Urothelium cell line (cell line): ENCODE measurements at regions not wholly inside any gene's neighbourhood (a gene's known extent, or its start where the extent isn't known, plus 50 kb on each side); places are given as distances from the start of the nearest gene placed in this dataset.
"Not testable (repeated sequence)": the region's sequence is repeated elsewhere in the genome, so short reads cannot be mapped to it uniquely, and the experiment has no call there.

ENCODE experiments used
- DNase-seq: peaks from one replicate; pipeline ENCODE4 v3.0.0; 2011; ENCODE audit warnings: low spot score, mixed read lengths
- FAIRE-seq: peaks from 2 replicates; lab custom pipeline; 2011; peaks lifted over from hg19 to GRCh38; lab: Jason Lieb, UNC

DNA sequence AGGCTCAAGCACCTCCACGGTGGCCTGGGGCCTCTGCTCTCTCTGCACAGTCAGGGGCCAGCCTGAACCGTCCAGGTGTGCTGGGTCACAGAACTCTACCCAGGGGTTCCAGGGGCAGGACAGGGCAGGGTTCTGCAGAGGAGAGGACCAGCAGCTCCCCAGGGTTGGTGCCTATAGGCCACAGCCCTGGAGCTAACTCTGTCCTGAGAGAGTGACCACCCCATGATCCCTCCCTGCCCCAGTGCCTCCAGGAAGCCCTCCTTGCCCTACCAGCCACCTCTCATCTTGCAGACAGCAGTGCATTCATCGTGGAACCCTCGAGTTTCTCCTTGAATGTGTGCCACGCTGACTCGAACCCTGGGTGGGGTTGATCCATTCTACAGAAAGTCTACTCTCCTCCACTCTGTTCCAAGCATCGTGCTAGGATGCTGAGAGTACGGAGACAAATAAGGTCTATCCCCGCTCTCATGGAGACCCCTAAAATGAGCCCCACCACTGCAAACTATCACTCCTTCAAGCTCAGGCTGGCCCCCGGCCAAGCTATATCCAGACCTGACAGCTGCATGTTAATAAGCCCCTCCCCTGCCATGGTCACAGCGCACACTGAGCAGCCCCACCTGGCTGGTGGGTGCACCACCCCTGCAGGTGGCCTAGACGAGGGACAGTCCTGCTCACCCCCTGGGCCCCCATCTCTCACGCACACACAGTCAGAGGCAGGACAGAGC lies 138.1 kb upstream of the FOXD4L5 start:
- not testable (repeated sequence) for FAIRE-seq, DNase-seq

DNA sequence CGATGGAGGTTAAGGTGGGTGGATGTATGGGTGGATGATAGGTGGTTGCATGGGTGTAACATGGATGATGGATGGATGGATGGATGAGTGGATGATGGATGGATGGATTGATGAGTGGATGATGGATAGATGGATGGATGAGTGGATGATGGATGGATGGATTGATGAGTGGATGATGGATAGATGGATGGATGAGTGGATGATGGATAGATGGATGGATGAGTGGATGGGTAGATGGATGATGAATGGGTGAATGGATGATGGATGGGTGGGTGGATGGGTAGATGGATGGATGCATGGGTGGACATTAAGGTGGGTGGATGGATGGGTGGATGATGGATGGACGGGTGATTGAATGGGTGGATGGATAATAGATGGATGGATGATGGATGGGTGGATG lies 136.5 kb upstream of the FOXD4L5 start:
- DNase-seq = not testable (repeated sequence)

DNA sequence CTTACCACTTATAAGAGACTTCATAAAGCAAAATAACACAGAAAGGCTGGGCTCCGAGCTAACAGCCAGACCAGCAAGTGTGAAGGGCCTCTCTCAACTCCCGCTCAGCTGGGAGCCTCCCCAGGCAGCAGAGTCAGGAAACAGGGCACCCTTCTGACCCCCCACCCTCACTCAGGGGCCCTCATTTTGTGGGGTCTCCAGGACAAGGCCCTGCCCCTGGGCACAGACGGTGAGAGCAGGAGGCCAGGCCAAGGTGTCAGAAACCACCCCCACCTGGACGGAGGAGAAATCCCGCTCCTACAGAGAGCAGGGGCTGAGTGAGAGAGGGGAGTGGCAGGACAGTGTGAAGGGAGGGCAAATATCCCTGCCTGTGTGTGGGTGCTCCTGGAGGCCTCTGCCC lies 135.8 kb upstream of the FOXD4L5 start:
- FAIRE-seq (no peak), DNase-seq (no peak)

More for the DNA sequence above, 136.5 kb upstream of the FOXD4L5 start:
- not testable (repeated sequence) for FAIRE-seq

DNA sequence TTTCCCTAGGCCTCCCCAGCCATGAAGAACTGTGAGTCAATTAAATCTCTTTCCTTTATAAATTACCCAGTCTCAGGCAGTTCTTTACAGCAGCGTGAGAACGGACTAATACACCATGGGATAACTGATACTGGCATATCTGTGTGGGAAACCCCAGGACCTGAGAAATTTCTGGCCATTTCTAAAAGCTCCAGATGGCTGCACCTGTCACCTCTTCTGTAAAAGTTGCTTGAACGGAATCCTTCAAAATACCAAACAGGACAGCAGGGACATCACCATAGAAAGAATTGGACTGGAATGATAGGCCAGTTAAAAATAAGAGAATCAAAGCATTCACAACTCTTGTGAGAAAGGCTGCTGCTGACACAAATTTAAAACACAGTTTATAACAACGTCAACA lies 134.0 kb upstream of the FOXD4L5 start:
- not testable (repeated sequence) for FAIRE-seq

DNA sequence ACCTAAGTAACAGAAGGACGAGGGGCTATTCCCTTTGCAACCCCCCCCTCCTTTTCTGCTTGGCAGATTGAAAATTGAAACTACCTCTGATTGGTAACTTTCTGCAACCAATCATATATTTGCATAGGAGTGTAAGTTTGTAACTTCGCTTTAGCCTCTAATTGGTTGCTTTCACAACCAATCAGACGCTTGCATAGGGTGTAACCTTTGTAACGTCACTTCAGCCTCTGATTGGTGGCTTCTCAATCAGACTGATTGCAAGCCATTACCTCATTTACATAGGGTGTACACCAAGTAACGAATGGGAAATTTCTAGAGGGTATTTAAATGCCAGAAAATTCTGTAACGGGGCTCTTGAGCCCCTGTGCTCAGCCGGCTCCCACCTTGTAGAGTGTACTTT lies 131.9 kb upstream of the FOXD4L5 start:
- not testable (repeated sequence) for FAIRE-seq, DNase-seq

More for the DNA sequence above, 134.0 kb upstream of the FOXD4L5 start:
- not testable (repeated sequence) for DNase-seq

DNA sequence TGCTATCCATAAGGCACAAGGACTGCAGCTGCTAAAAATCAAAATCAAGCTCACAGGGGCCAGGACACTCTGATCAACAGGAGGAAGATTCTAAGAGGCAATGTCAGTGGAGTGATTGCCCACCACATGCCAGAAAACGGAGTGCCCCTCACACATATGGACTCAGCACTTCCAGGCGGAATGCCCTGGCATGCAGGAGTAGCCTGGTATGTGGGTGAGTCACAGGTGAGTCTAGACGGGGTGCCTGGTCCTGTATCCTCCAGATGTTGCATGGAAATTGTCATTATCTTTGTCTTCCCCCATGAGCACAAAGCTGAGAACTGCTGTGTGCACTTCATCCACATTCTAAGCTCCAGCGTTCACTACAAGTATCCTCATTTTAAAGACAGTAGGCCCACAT lies 129.2 kb upstream of the FOXD4L5 start:
- FAIRE-seq = not testable (repeated sequence)
- DNase-seq = peak; percentile 18

DNA sequence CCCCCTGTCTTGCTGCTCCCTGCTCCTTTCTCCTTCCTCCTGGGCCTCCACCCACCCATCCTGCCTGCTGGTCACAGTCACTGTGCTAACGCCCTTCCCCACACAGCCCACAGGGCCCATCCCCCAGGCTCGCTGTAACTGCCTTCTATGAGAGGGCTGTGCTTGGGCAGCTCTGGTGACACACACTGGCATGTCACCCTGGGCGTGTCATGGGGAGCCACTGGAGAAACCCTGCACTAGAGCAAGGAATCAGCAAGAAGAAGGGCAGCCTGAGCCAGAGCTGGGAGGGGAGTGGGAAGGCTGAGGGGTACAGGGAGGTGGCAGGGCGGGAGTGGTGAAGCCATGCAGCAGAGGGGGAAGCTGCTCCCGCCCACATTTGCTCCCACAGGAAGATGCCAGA lies 128.4 kb upstream of the FOXD4L5 start:
- DNase-seq = peak; percentile 18
- not testable (repeated sequence) for FAIRE-seq

DNA sequence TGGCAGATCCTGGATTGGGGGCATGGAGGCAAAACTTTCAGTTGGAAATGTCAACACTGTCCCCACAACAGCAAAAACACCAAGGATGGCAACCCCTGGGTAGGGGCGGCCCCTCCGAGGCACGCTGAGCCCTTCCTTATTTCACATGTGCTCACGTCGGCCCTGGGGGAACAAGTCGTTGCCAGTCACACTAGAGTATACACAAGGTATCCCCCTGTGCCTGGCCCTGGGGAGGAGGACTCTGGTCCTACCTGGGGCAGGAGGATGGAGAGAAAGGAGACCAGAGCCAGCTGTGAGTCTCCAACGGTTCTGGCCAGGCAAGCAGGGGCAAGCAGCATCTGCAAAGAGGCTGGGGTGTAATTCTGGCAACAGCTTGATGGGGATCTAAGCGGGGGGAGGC lies 126.9 kb upstream of the FOXD4L5 start:
- DNase-seq (no peak), FAIRE-seq (no peak)

DNA sequence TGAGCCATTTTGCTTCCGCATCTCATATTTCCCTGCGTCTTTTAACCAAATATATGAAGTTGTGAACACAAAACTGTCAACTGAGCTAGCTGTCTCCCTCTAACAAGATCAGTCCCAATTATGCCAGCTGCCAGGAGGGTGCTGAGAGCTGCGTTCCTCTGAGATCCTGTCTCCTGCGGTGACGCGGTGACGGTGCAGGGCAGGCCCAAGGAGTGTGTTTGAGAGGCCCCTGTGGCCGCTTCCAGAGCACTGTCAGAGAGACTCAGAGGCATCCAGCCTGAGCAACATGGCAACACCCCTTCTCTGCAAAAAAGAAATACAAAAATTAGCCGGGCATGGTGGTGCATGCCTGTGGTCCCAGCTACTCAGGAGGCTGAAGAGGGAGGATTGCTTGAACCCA lies 126.3 kb upstream of the FOXD4L5 start:
- FAIRE-seq (no peak), DNase-seq (no peak)

DNA sequence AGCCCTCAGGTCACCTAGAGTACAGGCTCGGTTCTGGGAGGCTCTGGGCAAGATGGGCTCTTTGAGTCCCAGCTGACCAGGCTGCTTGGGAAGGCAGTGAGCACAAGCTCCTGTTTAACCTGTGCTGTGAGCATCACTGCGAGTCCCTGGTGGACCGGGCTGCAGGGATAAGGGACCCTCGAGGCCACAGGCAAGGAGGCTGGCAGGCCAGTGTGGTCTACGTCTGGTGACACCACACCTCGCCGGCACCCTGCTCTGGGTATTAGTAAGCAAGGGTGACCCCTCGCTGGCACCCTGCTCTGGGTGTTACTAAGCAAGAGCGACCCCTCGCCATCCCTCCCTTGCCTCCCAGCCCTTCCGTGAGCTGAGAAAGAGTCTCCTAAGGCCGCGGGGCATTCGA lies 125.9 kb upstream of the FOXD4L5 start:
- no peak for FAIRE-seq
- no peak for DNase-seq

DNA sequence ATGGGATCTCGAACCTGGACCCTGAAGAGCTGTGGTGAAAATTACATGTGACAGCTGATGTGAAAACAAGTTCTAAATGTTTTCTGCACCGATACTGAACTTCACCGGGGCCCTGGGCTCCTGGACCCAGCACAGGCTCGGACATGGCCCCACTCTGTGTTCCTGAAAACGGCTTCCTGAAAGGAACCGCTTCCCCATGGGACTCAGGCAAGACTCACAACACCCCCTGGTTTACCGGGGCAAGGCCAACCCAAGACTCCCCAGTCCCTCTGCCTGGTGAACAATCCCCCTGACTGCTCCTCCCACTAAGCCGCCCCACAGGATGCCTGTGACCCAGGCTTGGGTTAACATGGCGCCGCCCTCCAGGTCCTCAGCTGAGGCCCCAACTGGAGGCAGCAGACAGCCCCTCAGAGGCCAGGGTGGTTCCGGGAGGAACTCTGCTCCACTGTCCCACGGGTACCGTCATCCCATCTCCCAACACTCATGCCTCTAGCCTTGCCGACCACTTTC lies 124.5 kb upstream of the FOXD4L5 start:
- FAIRE-seq (no peak), DNase-seq (no peak)

DNA sequence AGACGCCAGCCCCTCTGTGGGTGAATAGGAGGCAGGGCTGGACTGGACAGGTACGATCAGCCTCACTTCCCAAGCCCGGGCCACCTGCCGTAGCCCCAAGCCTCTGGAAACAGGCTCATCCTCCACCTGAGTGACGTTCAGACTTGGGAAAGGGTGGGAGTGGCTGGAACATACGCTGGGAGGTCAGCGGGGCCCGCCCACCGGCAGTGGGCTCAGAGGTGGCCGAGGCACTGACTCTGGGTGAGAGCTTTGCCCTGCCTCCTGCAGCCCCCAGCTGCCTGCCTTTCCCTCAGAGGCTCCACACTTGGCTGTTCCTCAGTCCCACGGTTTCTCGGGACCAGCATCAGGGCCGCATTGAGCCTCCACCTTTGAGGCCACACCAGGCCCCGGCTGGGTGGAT lies 123.8 kb upstream of the FOXD4L5 start:
- DNase-seq, FAIRE-seq: not testable (repeated sequence)

DNA sequence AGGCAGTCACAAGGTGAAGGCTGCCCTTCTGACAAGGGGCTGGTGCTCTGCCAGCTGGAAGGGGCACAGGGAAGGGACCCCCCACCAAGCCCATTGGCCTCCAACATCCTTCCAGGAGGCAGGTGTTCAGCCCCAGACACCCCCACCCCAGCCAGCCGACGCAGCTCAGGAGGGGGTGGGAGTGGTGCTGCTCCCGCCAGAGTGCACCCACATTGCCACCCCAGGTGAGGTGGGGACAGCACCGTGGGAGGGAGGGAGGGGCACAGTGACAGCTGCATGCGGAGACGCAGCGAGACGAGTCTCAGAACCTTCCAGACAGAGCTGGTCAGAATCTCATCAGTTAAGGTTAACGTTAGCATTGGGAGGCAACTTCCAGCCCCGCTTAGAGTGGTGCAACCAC lies 121.6 kb upstream of the FOXD4L5 start:
- not testable (repeated sequence) for FAIRE-seq, DNase-seq

DNA sequence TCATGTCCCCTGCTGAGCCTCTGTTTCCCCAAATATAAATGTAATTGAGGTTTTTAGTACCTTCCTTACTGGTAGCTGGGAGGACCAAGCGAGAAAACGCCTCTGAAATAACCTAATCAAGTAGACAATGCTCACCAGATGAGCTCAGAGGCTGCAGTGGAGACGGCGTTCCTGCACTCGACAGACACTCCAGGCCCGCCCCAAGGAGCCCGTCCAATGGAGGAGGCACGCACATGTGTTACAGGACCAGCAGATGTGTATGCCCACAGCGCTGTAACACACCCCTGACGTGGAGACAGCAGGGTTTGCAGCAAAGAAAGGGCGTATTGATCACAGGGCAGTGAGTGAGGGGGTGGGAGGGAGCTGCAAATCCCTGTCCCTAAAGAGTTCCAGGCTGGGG lies 120.8 kb upstream of the FOXD4L5 start:
- not testable (repeated sequence) for DNase-seq, FAIRE-seq

DNA sequence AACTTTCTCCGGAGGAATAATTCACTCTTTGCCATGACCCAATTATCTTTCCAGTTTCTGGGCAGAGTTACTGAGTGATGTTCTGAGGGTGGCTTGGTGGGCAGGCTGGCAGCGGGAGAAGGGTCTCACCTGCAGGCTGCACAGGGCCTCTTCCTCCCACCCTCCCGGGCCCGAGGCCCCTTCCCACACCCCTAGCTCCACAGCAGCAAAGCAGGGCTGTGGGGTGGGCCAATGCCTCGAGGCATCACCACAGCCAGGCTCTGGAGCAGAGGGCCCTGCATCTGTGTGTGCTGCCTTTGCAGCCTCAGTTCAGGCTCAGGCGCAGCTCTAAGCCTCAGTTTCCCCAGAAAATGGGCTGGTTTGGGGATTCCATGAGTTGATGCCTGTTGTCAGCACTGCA lies 120.2 kb upstream of the FOXD4L5 start:
- no peak for FAIRE-seq
- DNase-seq = no peak

DNA sequence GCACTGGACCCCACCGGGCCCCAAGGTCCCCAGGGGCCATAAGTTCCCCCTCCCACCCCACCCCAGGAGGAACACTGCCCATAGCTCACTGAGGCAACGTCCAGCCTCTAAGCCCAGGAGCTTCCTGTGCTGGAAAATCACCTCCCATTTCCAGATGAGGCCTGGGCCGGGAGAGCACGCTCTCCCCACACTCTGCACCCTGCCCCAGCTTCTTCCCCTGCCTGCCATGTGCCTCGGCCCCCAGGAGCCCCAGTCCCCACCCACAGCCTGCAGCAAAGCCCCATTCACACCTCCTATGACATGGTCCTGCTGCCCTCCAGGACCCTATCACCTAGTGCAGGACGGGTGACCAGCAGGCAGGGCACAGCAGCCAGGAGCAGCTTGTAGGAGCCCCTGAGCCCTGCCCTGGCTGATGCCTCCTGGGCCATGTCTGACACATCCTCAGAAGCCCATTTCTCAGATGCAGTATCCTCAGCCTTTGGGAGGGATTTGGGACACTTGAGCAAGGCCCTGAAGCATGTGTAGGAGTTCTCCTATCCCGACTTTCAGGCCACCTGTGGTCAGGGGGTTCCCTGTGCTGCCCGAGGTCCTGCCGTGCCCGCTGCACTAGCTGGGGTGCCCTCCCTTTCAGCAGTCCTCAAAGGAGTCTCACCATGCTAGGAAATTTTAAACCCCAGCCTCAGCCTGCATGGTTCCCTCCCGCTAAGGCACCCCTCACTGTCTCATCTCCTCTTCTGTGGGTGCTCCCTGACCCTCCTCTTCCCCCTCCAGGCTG lies 119.4 kb upstream of the FOXD4L5 start:
- DNase-seq (no peak), FAIRE-seq (no peak)

DNA sequence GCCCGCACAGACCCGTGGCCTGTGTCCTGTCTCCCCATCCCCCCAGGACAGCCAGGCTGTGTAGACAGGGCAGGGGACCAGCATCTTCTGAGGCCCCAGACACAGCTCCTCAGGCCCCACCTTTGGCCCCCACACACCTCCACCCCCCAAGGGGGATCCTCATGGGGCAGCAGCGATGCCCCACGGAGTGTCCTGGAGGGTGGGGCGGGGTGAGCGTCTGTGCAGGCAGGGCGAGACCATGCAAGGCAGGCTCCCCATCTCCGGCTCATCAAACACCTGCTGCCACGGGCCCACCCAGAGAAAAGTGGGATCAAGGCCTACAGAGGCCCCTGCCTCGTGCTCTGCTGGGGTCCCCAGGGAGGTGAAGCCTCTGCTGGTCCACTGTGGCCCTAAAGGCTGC lies 118.7 kb upstream of the FOXD4L5 start:
- FAIRE-seq = no peak
- no peak for DNase-seq

DNA sequence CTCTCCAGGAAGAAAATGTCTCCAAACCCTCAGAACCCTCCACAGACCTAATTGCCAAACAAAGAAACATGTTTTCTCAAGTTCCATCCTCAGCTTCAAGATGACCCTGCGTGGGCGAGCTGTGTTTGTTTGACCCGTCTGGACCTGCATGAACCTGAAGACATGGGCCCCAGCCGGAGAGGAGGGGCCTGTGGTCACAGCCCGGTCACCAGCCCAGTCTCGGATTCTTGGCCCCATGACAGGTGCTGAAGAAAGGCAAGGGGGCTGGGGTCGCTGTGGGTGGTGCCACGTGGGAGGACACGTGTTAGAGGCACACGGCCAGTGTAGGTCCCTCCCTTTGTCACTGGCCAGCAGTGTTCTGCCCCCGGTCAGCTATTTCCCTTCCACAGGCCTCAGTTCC lies 118.1 kb upstream of the FOXD4L5 start:
- not testable (repeated sequence) for FAIRE-seq, DNase-seq

DNA sequence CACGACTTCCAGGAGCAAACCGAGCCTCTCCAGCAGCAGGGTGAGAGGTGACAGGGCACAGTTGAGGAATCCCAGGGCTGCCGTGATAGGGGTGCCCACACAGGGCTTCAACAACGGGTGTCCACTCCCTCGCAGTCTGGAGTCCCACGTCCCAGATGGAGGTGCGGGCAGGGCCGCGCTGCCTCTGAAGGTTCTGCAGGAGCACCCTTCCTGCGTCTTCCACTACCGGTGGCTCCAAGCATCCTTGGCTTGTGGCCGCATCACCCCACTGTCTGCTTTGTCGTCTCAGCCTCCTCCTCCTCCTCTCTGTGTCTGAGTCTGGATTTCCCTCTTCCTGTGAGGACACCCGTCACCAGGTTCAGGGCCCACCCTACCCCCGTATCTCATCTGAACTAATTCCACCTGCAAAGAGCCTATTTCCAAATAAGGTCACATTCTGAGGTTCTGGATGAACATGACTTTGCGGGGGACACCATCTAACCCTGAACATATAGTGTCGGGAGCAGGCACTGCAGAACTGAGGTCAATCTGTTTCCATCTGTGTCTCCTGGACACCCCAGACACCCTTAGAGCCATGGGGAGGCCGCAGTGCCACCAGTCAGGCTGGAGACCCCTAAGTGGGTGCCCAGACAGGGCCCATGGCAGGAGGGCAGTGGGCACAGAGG lies 117.3 kb upstream of the FOXD4L5 start:
- FAIRE-seq, DNase-seq: not testable (repeated sequence)

DNA sequence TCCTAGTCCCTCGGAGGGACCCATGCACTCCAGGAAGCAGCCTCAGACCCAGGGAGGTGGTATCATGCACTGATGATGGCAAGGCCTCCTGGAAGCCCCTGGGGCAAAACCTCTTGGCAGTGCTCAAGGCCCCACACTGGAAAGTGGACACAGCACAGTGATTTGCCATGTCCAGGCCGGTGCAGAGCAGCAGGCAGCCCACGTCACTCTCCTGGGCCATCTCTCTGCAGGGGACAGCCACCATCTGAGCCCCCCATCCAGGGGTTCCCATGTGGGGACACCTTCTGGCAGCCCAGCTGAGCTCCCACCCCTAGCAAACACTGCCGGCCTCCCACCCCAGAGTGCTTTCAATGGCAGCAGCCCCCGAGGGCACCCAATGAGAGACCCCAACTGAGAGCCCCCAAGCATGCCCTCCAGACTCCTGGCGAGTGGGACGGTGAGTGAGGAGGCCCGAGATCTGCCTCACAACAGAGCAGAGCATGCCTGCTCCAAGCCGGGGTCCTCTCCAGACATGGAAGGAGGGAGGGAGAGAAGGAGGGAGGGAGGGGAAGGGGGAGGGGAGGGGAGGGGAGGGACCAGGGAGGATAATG lies 116.5 kb upstream of the FOXD4L5 start:
- not testable (repeated sequence) for FAIRE-seq, DNase-seq

DNA sequence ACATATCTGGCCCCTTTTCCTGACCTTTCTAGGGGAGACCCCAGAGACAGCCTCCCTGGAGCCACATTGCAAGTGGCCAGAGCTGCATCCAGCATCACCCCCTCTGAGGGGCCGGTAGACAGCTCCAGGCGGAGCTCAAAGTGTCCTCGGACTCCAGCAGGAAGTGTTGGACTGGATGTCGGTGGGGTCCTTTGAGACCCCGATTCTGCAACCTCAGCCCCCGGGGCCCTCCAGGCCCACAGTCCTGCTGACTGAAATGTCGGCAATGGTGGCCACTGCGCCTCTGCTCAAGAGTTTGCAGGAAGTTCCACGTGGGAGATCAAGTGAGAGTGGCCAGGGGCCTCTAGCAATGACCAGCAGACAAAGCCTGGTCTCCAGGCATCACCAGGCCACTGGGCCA lies 115.9 kb upstream of the FOXD4L5 start:
- no peak for FAIRE-seq
- DNase-seq = no peak
